GM10266 (cell line): ENCODE measurements at regions not wholly inside any gene's neighbourhood (a gene's known extent, or its start where the extent isn't known, plus 50 kb on each side); places are given as distances from the start of the nearest gene placed in this dataset.

ENCODE experiments used
- DNase-seq: peaks from one replicate; pipeline ENCODE4 v3.0.0; 2012; ENCODE audit errors: extremely low spot score
- TF ChIP-seq, protein P1 (sequence below): IDR thresholded peaks from 2 replicates; pipeline ENCODE4 v1.5.1; 2012; ENCODE audit warnings: mild to moderate bottlenecking, low read depth; ENCODE audit not compliant: control insufficient read depth, insufficient read depth; ENCODE audit errors: missing control alignments

DNA sequence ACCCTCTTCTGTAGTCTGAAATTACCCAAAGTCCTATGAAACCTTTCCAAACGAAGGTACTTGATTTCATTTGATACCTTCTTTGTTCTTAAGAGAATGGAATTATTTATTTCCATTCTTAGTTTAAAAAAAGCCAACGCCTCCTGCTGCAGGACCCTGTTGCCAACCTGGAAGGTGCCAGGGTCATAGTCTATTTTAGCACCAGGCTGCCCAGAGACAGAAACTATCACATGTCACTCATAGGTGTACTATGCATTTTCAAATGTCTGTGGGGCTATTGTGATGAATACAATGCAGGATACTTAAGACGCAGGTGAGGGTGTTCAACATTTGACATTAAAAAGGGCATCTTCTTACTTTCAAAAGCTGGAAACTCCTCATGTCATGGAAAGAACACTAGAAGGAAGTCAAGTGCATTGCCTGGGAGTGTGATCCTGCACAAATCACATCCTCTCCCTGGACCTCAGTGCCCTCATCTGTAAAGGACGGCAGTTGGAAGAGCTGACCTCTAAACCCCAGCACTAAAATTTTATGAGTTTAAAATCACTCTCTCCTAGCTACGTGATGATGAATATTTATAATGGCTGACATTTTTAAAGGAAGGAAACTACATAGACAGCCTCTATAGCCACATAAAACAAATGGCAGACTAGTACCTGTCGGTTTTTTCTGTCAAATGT, 107.3 kb upstream of the SYT6 start:
- TF ChIP-seq, protein P1, sequence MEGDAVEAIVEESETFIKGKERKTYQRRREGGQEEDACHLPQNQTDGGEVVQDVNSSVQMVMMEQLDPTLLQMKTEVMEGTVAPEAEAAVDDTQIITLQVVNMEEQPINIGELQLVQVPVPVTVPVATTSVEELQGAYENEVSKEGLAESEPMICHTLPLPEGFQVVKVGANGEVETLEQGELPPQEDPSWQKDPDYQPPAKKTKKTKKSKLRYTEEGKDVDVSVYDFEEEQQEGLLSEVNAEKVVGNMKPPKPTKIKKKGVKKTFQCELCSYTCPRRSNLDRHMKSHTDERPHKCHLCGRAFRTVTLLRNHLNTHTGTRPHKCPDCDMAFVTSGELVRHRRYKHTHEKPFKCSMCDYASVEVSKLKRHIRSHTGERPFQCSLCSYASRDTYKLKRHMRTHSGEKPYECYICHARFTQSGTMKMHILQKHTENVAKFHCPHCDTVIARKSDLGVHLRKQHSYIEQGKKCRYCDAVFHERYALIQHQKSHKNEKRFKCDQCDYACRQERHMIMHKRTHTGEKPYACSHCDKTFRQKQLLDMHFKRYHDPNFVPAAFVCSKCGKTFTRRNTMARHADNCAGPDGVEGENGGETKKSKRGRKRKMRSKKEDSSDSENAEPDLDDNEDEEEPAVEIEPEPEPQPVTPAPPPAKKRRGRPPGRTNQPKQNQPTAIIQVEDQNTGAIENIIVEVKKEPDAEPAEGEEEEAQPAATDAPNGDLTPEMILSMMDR = no peak
- no peak for DNase-seq

DNA sequence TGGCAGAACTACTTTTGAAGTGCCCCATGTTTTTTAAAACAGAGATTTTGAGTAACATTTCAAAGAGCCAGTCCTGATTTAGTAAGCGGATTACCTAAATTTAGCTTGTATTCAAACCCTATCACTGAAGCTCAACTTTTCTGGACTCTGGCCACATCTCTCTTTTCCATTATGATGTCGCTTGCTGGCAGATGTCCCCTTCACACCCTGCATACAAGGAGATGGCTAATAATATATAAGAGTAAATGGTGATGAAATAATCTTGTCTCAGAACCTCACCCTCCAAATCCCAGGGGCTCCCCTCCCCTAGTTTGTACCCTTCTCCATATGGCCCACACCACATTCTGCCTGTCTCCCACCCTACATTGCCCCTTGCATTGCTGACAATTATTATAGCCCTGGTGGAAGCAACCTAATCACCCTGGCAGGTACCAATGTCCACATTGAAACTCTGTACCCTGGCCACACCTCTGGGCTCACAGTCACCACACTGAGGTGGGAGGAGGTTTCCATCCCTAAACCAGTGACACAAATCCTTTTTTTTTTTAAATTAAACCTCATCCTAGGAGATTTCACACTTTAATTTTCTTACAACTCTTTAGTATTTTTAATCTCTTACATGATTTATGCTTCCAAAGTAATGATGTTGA, 106.0 kb upstream of the SYT6 start:
- DNase-seq = no peak
- TF ChIP-seq, protein P1 = no peak

DNA sequence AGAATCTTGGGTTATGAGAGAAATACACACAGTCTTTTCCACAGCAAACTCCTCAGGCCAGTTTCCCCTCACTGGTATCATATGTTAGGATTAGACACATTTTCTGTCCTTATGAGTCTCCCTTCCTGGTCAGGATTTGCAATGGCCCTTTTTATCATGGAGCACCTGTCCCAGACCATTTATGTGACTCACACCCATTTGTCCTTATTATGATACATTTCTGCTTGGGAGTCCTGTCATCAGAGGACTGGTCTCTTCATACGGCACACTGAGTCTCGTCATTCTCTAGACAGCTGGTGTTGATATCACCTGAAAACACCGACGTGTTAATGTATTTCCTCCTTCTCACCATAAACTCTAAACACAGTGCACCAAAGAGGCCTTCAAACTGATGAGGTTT, 105.0 kb upstream of the SYT6 start:
- no peak for DNase-seq
- TF ChIP-seq, protein P1 = no peak

DNA sequence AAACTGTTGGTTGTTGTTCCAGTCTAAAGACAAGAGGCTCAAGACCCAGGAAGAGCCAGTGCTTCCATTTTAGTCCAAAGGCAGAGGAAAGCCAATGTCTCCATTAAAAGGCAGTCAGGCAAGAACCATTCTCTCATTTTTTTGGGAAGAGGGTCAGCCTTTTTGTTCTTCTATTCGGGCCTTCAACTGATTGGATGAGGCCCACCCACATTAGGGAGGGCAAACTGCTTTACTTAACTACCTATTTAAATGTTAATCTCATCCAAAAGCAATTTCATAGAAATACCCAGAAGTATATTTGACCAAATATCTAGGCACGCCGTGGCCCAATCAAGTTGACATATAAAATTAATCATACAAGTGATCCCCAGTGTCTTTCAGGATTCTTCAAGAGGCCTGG, 104.4 kb upstream of the SYT6 start:
- no peak for DNase-seq
- TF ChIP-seq, protein P1 = no peak

DNA sequence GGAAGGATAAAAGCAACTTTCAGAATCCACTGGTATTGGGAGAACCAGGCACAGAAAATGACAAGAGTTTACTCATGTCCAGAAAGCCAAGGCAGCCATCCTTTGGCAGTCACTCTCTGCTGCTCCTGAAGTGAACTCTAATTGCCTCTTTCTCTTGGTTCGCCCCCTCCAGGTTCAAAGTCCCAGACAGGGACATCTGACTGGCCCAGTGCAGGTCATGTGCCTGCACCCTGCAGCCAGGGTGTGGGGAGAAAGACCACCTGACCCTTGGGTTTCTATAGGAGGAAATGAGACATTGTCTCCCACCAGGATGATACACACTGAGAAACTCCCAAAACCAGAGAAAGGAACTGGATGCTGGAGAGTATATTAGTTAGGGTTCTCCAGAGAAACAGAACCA, 103.9 kb upstream of the SYT6 start:
- no peak for DNase-seq
- TF ChIP-seq, protein P1 = no peak

DNA sequence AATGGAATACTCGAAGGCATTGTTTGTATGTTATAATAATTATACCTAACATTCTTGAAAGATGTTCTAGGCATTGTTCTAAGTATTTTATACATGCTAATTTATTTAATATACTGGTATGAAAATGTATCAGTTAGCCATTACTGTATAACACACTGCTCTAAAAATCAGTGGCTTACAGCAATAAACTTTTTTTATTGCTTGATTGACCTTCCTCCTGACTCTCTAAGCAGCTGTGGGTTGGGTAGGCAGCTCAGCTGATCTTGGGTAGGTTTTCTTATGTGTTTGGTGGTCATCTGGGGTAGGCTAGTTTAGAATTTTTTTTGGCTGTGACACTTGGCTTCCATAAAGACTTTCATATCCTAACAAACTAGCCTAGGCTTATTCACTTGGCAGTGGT, 100.2 kb upstream of the SYT6 start:
- DNase-seq = no peak
- TF ChIP-seq, protein P1 = no peak

DNA sequence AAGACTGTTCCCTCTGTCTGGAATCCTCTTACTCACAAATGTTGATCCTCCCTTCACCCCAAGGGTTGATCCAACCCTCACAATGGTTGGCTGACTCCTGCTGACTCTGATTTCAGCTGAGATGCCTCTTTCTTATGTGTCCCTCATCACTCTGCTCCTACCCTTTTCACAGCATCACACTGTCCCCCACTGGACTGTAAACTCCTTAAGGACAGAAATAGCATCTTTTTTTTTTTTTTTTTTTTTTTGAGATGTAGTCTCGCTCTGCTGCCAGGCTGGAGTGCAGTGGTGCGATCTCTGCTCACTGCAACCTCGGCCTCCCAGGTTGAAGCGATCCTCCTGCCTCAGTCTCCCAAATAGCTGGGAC, 97.9 kb upstream of the SYT6 start:
- TF ChIP-seq, protein P1 = no peak
- DNase-seq = no peak
